Transverse colon (tissue), 4 donors: ENCODE measurements at regions not wholly inside any gene's neighbourhood (a gene's known extent, or its start where the extent isn't known, plus 50 kb on each side); places are given as distances from the start of the nearest gene placed in this dataset.

Source experiments
- DNase-seq: peaks from one replicate; pipeline ENCODE4 v3.0.0-alpha.2; 2019
- H3K27ac ChIP-seq, 4 donors: fragments of 200-600 bp; sonication (generic); 2 replicates each; pipeline ENCODE4 v1.5.1; 2016 to 2018; ENCODE audit warnings: inconsistent platforms in 4 of 4
- H3K27me3 ChIP-seq: fragments of 200-600 bp; sonication (generic); 2 replicates; pipeline ENCODE4 v1.5.1; 2017; ENCODE audit warnings: inconsistent platforms
- H3K36me3 ChIP-seq, 4 donors: fragments of 200-600 bp; sonication (generic); 2 replicates each; pipeline ENCODE4 v1.5.1; 2017 to 2019; ENCODE audit warnings: inconsistent platforms in 4 of 4
- H3K4me1 ChIP-seq, 4 donors: fragments of 200-600 bp; sonication (generic); 2 replicates each; pipeline ENCODE4 v1.5.1; 2017 to 2020; ENCODE audit warnings: inconsistent platforms in 4 of 4
- H3K4me3 ChIP-seq, 4 donors: fragments of 200-600 bp; sonication (generic); 1 replicate in 1 of 4; 2 replicates in 3 of 4; pipeline versions ENCODE4 v1.5.1 to v1.6.1; 2017 to 2019; ENCODE audit warnings: inconsistent platforms in 4 of 4
- H3K9me3 ChIP-seq, 2 donors: fragments of 200-600 bp; sonication (generic); 2 replicates each; pipeline ENCODE4 v1.5.1; 2017 to 2019; ENCODE audit warnings: inconsistent platforms in 2 of 2
- CTCF ChIP-seq, 5 experiments: fragments of 200-600 bp in 3 of 5; fragments of 450-650 bp in 2 of 5; sonication (generic) in 3 of 5; IDR thresholded peaks; 1 replicate in 2 of 5; 2 replicates in 3 of 5; pipeline ENCODE4 v1.5.1; 2016 to 2017; ENCODE audit warnings: antibody characterized with exemption in 5 of 5, inconsistent platforms in 3 of 5, mild to moderate bottlenecking in 2 of 5, moderate library complexity in 1 of 5
- EP300 ChIP-seq: sonication (generic); formaldehyde crosslinking; IDR thresholded peaks from one replicate; pipeline ENCODE4 v1.6.1; 2017; ENCODE audit warnings: antibody characterized with exemption, low read depth
- POLR2A ChIP-seq: fragments of 450-650 bp; IDR thresholded peaks from one replicate; pipeline ENCODE4 v1.6.1; 2016; ENCODE audit warnings: antibody characterized with exemption, mild to moderate bottlenecking, moderate library complexity
- POLR2AphosphoS5 ChIP-seq, 3 donors: sonication (generic); formaldehyde crosslinking; IDR thresholded peaks; one replicate each; pipeline ENCODE4 v1.6.1; 2016; ENCODE audit warnings: antibody characterized with exemption in 3 of 3
- WGBS, 2 donors: methylation state at CpG; one replicate each; pipeline ENCODE4 v1.1.5; 2018; ENCODE audit warnings: low coverage in 1 of 2; 5-methylcytosine and 5-hydroxymethylcytosine counted together
- in situ Hi-C, 4 donors: fragments of 200-750 bp; cut with MboI; loops; one replicate each; pipeline versions ENCODE4 v1.15.0 to v1.15.1; 2017; ENCODE audit warnings: low sequenced_read_pairs in 3 of 4, low pct_ligation_motif_present in 1 of 4, low pct_unique_long_range_greater_than_20kb in 1 of 4
- intact Hi-C: fragments of 100-400 bp; cut with DNase I; formaldehyde crosslinking; loops from one replicate; pipeline ENCODE4 v1.15.1; 2023; ENCODE audit warnings: low total_unique reads

- H3K36me3 ChIP-seq, result no peaks in the 10 kb centered on the region
- DNase-seq, result no peak
- H3K9me3 ChIP-seq, result no peaks in the 10 kb centered on the region
- intact Hi-C loops, result no loop called here
- TF ChIP-seq CTCF (IDR thresholded peaks at IDR 0.05), result no peak
- no peak for TF ChIP-seq POLR2A
- no peak for TF ChIP-seq POLR2AphosphoS5 (IDR thresholded peaks at IDR 0.05)
- TF ChIP-seq EP300, result no peak
- peaks cover 0 to 25% (median 10%) of the 10 kb centered on the region in 4 donors for H3K4me1 ChIP-seq
- WGBS, 2 donors, result 79 to 90% methylated on average over 2 to 6 of the region's 6 CpGs
- peak overlapping the region in 2 of 4 donors; percentile 9 to 58 for H3K27ac ChIP-seq
- H3K4me3 ChIP-seq, result no peak overlapping the region
- no peaks in the 10 kb centered on the region for H3K27me3 ChIP-seq
- in situ Hi-C loops, result no loop called here
Observed at GRCh38 chr15:62454567-62455172, 289.6 kb upstream of the C2CD4B start.

GRCh38 chr15:62455441-62455921, 290.4 kb upstream of the C2CD4B start:
- TF ChIP-seq POLR2AphosphoS5 (IDR thresholded peaks at IDR 0.05), result no peak
- TF ChIP-seq CTCF (IDR thresholded peaks at IDR 0.05), result no peak
- no peak for TF ChIP-seq EP300
- no peak for TF ChIP-seq POLR2A
- Histone ChIP-seq H3K27ac (no peak overlapping the region), H3K36me3 (no peaks in the 10 kb centered on the region), H3K4me1 (peaks cover 0 to 25% (median 10%) of the 10 kb centered on the region in 4 donors), H3K27me3 (no peaks in the 10 kb centered on the region), H3K4me3 (no peak overlapping the region), H3K9me3 (no peaks in the 10 kb centered on the region)
- intact Hi-C loops, result no loop called here
- in situ Hi-C loops, result no loop called here
- WGBS, 2 donors, result 80% methylated on average over 1 to 12 of the region's 12 CpGs
- DNase-seq, result no peak

- intact Hi-C loops (no loop called here), in situ Hi-C loops (no loop called here)
- Histone ChIP-seq H3K27ac (no peak overlapping the region), H3K9me3 (no peaks in the 10 kb centered on the region), H3K36me3 (no peaks in the 10 kb centered on the region), H3K4me3 (no peak overlapping the region), H3K4me1 (peaks cover 0 to 25% (median 10%) of the 10 kb centered on the region in 4 donors), H3K27me3 (no peaks in the 10 kb centered on the region)
- TF ChIP-seq EP300 (no peak), CTCF (IDR thresholded peaks at IDR 0.05) (no peak), POLR2AphosphoS5 (IDR thresholded peaks at IDR 0.05) (no peak), POLR2A (no peak)
- WGBS, 2 donors, result 76 to 81% methylated on average over 3 to 11 of the region's 11 CpGs
- DNase-seq, result no peak
Observed at GRCh38 chr15:62456011-62456920, 291.2 kb upstream of the C2CD4B start.

- H3K9me3 ChIP-seq, result no peaks in the 10 kb centered on the region
- H3K4me1 ChIP-seq, result peaks cover 0 to 25% (median 10%) of the 10 kb centered on the region in 4 donors
- intact Hi-C loops (no loop called here), in situ Hi-C loops (no loop called here)
- no peak overlapping the region for H3K27ac ChIP-seq
- TF ChIP-seq POLR2A (no peak), EP300 (no peak), CTCF (IDR thresholded peaks at IDR 0.05) (no peak), POLR2AphosphoS5 (IDR thresholded peaks at IDR 0.05) (no peak)
- WGBS, 2 donors, result 78% methylated on average over 6 of the region's 6 CpGs; no CpG with 5 or more reads in 1 of the 2 donors
- no peak for DNase-seq
- no peaks in the 10 kb centered on the region for H3K36me3 ChIP-seq
- no peak overlapping the region for H3K4me3 ChIP-seq
- no peaks in the 10 kb centered on the region for H3K27me3 ChIP-seq
Observed at GRCh38 chr15:62457100-62457499, 292.0 kb upstream of the C2CD4B start.
